Loucy (cell line): ENCODE measurements at regions not wholly inside any gene's neighbourhood (a gene's known extent, or its start where the extent isn't known, plus 50 kb on each side); places are given as distances from the start of the nearest gene placed in this dataset.

Experiments
- H2AFZ ChIP-seq: fragments of 200-600 bp; sonication (generic); 2 replicates; pipeline ENCODE4 v1.6.0; 2016; ENCODE audit warnings: antibody characterized with exemption, mild to moderate bottlenecking, low read length, moderate library complexity
- H3F3A ChIP-seq: fragments of 200-600 bp; 2 replicates; pipeline ENCODE4 v1.6.0; 2016; ENCODE audit warnings: antibody characterized with exemption, low read depth, mild to moderate bottlenecking
- H3K27me3 ChIP-seq: fragments of 200-600 bp; sonication (generic); 2 replicates; pipeline ENCODE4 v1.6.1; 2014; ENCODE audit warnings: low read length, mild to moderate bottlenecking; ENCODE audit not compliant: insufficient read depth, poor library complexity, severe bottlenecking
- H3K36me3 ChIP-seq: fragments of 200-600 bp; sonication (generic); 2 replicates; pipeline ENCODE4 v1.6.1; 2016; ENCODE audit warnings: low read length; ENCODE audit not compliant: insufficient read depth
- H3K4me1 ChIP-seq: fragments of 200-600 bp; sonication (generic); 2 replicates; pipeline ENCODE4 v1.5.1; 2014; ENCODE audit warnings: low read length, mild to moderate bottlenecking; ENCODE audit not compliant: insufficient read depth, poor library complexity, severe bottlenecking
- H3K4me2 ChIP-seq: fragments of 200-600 bp; sonication (generic); 2 replicates; pipeline ENCODE4 v1.6.0; 2014; ENCODE audit warnings: antibody characterized with exemption, low read length, low read depth, mild to moderate bottlenecking; ENCODE audit not compliant: poor library complexity, severe bottlenecking
- H3K4me3 ChIP-seq: fragments of 200-600 bp; sonication (generic); 2 replicates; pipeline ENCODE4 v1.5.1; 2014; ENCODE audit warnings: low read length, mild to moderate bottlenecking, mixed read lengths; ENCODE audit not compliant: poor library complexity, severe bottlenecking
- H3K79me2 ChIP-seq: fragments of 200-600 bp; sonication (generic); 2 replicates; pipeline ENCODE4 v1.6.1; 2014; ENCODE audit warnings: low read length; ENCODE audit not compliant: insufficient read depth
- H3K9ac ChIP-seq: fragments of 200-600 bp; sonication (generic); 2 replicates; pipeline ENCODE4 v1.6.0; 2014; ENCODE audit warnings: mild to moderate bottlenecking, low read depth, low read length, moderate library complexity; ENCODE audit not compliant: poor library complexity, severe bottlenecking
- H3K9me2 ChIP-seq: fragments of 200-600 bp; sonication (generic); replicated peaks from 2 replicates; pipeline ENCODE4 v1.6.1; 2016; ENCODE audit warnings: low read depth, low read length, mixed read lengths
- H3K9me3 ChIP-seq: fragments of 200-600 bp; sonication (generic); 2 replicates; pipeline ENCODE4 v1.6.1; 2014; ENCODE audit warnings: mild to moderate bottlenecking, antibody characterized with exemption, low read length, low read depth; ENCODE audit not compliant: insufficient read depth
- H4K20me1 ChIP-seq: fragments of 200-600 bp; sonication (generic); 2 replicates; pipeline ENCODE4 v1.6.0; 2014; ENCODE audit warnings: antibody characterized with exemption, low read length, mild to moderate bottlenecking; ENCODE audit not compliant: insufficient read depth, poor library complexity, severe bottlenecking
- CTCF ChIP-seq: fragments of 200-600 bp; sonication (generic); conservative IDR thresholded peaks from 2 replicates; pipeline ENCODE4 v1.5.1; 2014; ENCODE audit warnings: mild to moderate bottlenecking, antibody characterized with exemption, low read length
- EZH2phosphoT487 ChIP-seq: fragments of 200-600 bp; IDR thresholded peaks from 2 replicates; pipeline ENCODE4 v1.6.1; 2018; ENCODE audit warnings: antibody characterized with exemption, mild to moderate bottlenecking, moderate library complexity, borderline replicate concordance

- H3F3A ChIP-seq, result no peaks in the 10 kb centered on the region
- no peak overlapping the region for H3K4me2 ChIP-seq
- no peaks in the 10 kb centered on the region for H3K9me3 ChIP-seq
- no peaks in the 10 kb centered on the region for H3K79me2 ChIP-seq
- TF ChIP-seq CTCF, result no peak
- no peak for TF ChIP-seq EZH2phosphoT487
- no peaks in the 10 kb centered on the region for H3K27me3 ChIP-seq
- H3K36me3 ChIP-seq, result no peaks in the 10 kb centered on the region
- H2AFZ ChIP-seq, result no peak overlapping the region
- no peaks in the 10 kb centered on the region for H4K20me1 ChIP-seq
- no peaks in the 10 kb centered on the region for H3K4me1 ChIP-seq
- no peak overlapping the region for H3K4me3 ChIP-seq
- no peak overlapping the region for H3K9ac ChIP-seq
- H3K9me2 ChIP-seq, result no peaks in the 10 kb centered on the region
These were observed 264.4 kb downstream of the HTR1A start for GRCh38 chr5:63697811-63698210.

- Histone ChIP-seq H3K9ac (no peak overlapping the region), H3K27me3 (no peaks in the 10 kb centered on the region), H4K20me1 (no peaks in the 10 kb centered on the region), H3K36me3 (no peaks in the 10 kb centered on the region), H3K4me1 (no peaks in the 10 kb centered on the region), H2AFZ (no peak overlapping the region), H3K79me2 (no peaks in the 10 kb centered on the region), H3F3A (no peaks in the 10 kb centered on the region), H3K4me2 (no peak overlapping the region), H3K9me2 (no peaks in the 10 kb centered on the region), H3K4me3 (no peak overlapping the region), H3K9me3 (no peaks in the 10 kb centered on the region)
- no peak for TF ChIP-seq CTCF
- no peak for TF ChIP-seq EZH2phosphoT487
These were observed 271.7 kb downstream of the HTR1A start for GRCh38 chr5:63690546-63690945.

- Histone ChIP-seq H3K36me3 (no peaks in the 10 kb centered on the region), H3K9me3 (no peaks in the 10 kb centered on the region), H3K9me2 (no peaks in the 10 kb centered on the region), H2AFZ (no peak overlapping the region), H3F3A (no peaks in the 10 kb centered on the region), H3K9ac (no peak overlapping the region), H3K4me2 (no peak overlapping the region), H3K4me3 (no peak overlapping the region), H3K27me3 (no peaks in the 10 kb centered on the region), H3K4me1 (no peaks in the 10 kb centered on the region), H3K79me2 (no peaks in the 10 kb centered on the region), H4K20me1 (no peaks in the 10 kb centered on the region)
- TF ChIP-seq EZH2phosphoT487, result no peak
- no peak for TF ChIP-seq CTCF
These were observed 274.3 kb downstream of the HTR1A start for GRCh38 chr5:63687854-63688516.
